ENCODE measurements at regions not wholly inside any gene's neighbourhood (a gene's known extent, or its start where the extent isn't known, plus 50 kb on each side); places are given as distances from the start of the nearest gene placed in this dataset.

- Histone ChIP-seq H3K9me2 (no peaks in the 10 kb centered on the region), H3K9me3 (no peaks in the 10 kb centered on the region), H3K4me2 (no peak overlapping the region), H3F3A (replicated peaks; ENCODE audit: insufficient read depth) (no peaks in the 10 kb centered on the region), H3K4me1 (ENCODE audit: control insufficient read depth in 1 of 2, insufficient read depth in 2 of 2, low read depth in 1 of 2, low read length in 1 of 2) (no peaks in the 10 kb centered on the region), H2AFZ (ENCODE audit: low read depth) (no peak overlapping the region), H4K20me1 (ENCODE audit: insufficient read depth) (no peaks in the 10 kb centered on the region), H3K27me3 (ENCODE audit: insufficient read depth) (no peaks in the 10 kb centered on the region), H3K36me3 (replicated peaks in 1 of 2; ENCODE audit: control insufficient read depth in 1 of 2, insufficient read depth in 2 of 2, low read length in 1 of 2) (no peaks in the 10 kb centered on the region), H3K27ac (ENCODE audit: low read depth in 2 of 2, low read length in 1 of 2) (no peak overlapping the region), H3K9ac (no peak overlapping the region), H3K4me3 (ENCODE audit: low read depth in 2 of 2, low read length in 1 of 2) (no peak overlapping the region), H3K79me2 (ENCODE audit: insufficient read depth) (no peaks in the 10 kb centered on the region)
- POLR2A ChIA-PET = no interaction called here
- no peak for TF ChIP-seq ELF1 (IDR thresholded peaks at IDR 0.05)
- TF ChIP-seq FOSL2 (IDR thresholded peaks at IDR 0.05; ENCODE audit: borderline replicate concordance, low read depth) = no peak
- TF ChIP-seq USF2 (IDR thresholded peaks at IDR 0.05; ENCODE audit: borderline replicate concordance, low read depth, low read length) = no peak
- no peak for TF ChIP-seq TAF1 (IDR thresholded peaks at IDR 0.05; ENCODE audit: borderline replicate concordance, low read depth, low read length)
- no peak for TF ChIP-seq FOXM1 (IDR thresholded peaks at IDR 0.05; ENCODE audit: low read depth)
- CTCF ChIA-PET = no interaction called here
- WGBS (ENCODE audit: low lambda C conversion rate) = 23% methylated on average over 6 of the region's 6 CpGs
- no peak for DNase-seq
Observed at GRCh38 chrX:80139564-80139963, 125.0 kb downstream of the TBX22 start.

- 5% methylated on average over 3 of the region's 3 CpGs for WGBS (ENCODE audit: low lambda C conversion rate)
- POLR2A ChIA-PET = no interaction called here
- Histone ChIP-seq H3K9me2 (no peaks in the 10 kb centered on the region), H3K4me2 (no peak overlapping the region), H4K20me1 (ENCODE audit: insufficient read depth) (no peaks in the 10 kb centered on the region), H3K9me3 (no peaks in the 10 kb centered on the region; the same call in 1 of the 2 replicates), H3K79me2 (ENCODE audit: insufficient read depth) (no peaks in the 10 kb centered on the region), H3K36me3 (replicated peaks in 1 of 2; ENCODE audit: control insufficient read depth in 1 of 2, insufficient read depth in 2 of 2, low read length in 1 of 2) (no peaks in the 10 kb centered on the region), H3F3A (replicated peaks; ENCODE audit: insufficient read depth) (no peaks in the 10 kb centered on the region), H3K27ac (ENCODE audit: low read depth in 2 of 2, low read length in 1 of 2) (no peak overlapping the region), H2AFZ (ENCODE audit: low read depth) (no peak overlapping the region), H3K4me3 (ENCODE audit: low read depth in 2 of 2, low read length in 1 of 2) (no peak overlapping the region), H3K9ac (no peak overlapping the region), H3K27me3 (ENCODE audit: insufficient read depth) (no peaks in the 10 kb centered on the region), H3K4me1 (ENCODE audit: control insufficient read depth in 1 of 2, insufficient read depth in 2 of 2, low read depth in 1 of 2, low read length in 1 of 2) (no peaks in the 10 kb centered on the region)
- DNase-seq = no peak
- CTCF ChIA-PET = interaction anchor here (1.4 kb wide), 1 partner anchor 10 kb away, joined by 3 read pairs; no protein-coding TSS in a partner anchor
- TF ChIP-seq TEAD4 (IDR thresholded peaks at IDR 0.05; ENCODE audit: borderline replicate concordance, insufficient read depth) = no peak
- no peak for TF ChIP-seq YY1 (IDR thresholded peaks at IDR 0.05; ENCODE audit: low read depth)
- no peak for TF ChIP-seq TCF12 (IDR thresholded peaks at IDR 0.05)
- TF ChIP-seq RCOR1 (IDR thresholded peaks at IDR 0.05; ENCODE audit: low read length) = no peak
- no peak for TF ChIP-seq RXRA (IDR thresholded peaks at IDR 0.05; ENCODE audit: borderline replicate concordance, low read depth)
- no peak for TF ChIP-seq FOXM1 (IDR thresholded peaks at IDR 0.05; ENCODE audit: low read depth)
- TF ChIP-seq MEF2A (IDR thresholded peaks at IDR 0.05; ENCODE audit: borderline replicate concordance, low read depth) = no peak
- TF ChIP-seq JUND (IDR thresholded peaks at IDR 0.05) = no peak
- TF ChIP-seq IRF3 (IDR thresholded peaks at IDR 0.05; ENCODE audit: low read depth, low read length) = no peak
- TF ChIP-seq NFIC (IDR thresholded peaks at IDR 0.05; ENCODE audit: borderline replicate concordance) = no peak
- TF ChIP-seq GABPA (IDR thresholded peaks at IDR 0.05; ENCODE audit: low read depth) = no peak
- no peak for TF ChIP-seq NRF1 (IDR thresholded peaks at IDR 0.05; ENCODE audit: low read depth, low read length)
- no peak for TF ChIP-seq RFX5 (IDR thresholded peaks at IDR 0.05; ENCODE audit: low read length)
- TF ChIP-seq MAX (IDR thresholded peaks at IDR 0.05; ENCODE audit: low read depth) = no peak
- no peak for TF ChIP-seq CTCF (IDR thresholded peaks at IDR 0.05)
- TF ChIP-seq MXI1 (IDR thresholded peaks at IDR 0.05; ENCODE audit: low read depth, low read length) = no peak
- no peak for TF ChIP-seq ZBTB33 (IDR thresholded peaks at IDR 0.05; ENCODE audit: borderline replicate concordance, low read depth)
- no peak for TF ChIP-seq RAD21 (IDR thresholded peaks at IDR 0.05; ENCODE audit: low read length)
Observed at GRCh38 chrX:80170581-80170980, 156.0 kb downstream of the TBX22 start.

All from SK-N-SH (cell line).